ENCODE measurements at regions not wholly inside any gene's neighbourhood (a gene's known extent, or its start where the extent isn't known, plus 50 kb on each side); places are given as distances from the start of the nearest gene placed in this dataset.

- H3K27me3 ChIP-seq: no peaks in the 10 kb centered on the region
- 74% methylated on average over 10 of the region's 10 CpGs for WGBS
- peak overlapping the region in 1 of 4 donors; percentile 42 for H3K27ac ChIP-seq (replicated peaks in 1 of 4)
- no peaks in the 10 kb centered on the region for H3K36me3 ChIP-seq
- peaks cover 30 to 77% (median 47%) of the 10 kb centered on the region in 4 donors for H3K4me1 ChIP-seq
- no peak for DNase-seq (ENCODE audit: extremely low spot score)
- no peak for TF ChIP-seq POLR2A (IDR thresholded peaks at IDR 0.05; ENCODE audit: low read depth)
- peak in 1 of 2 donors; percentile 34 for TF ChIP-seq POLR2AphosphoS5 (IDR thresholded peaks at IDR 0.05)
- TF ChIP-seq CTCF (IDR thresholded peaks at IDR 0.05): peak in 1 of 3 experiments; percentile 3
- intact Hi-C loops (cut with DNase I): no loop called here
- H3K4me3 ChIP-seq: no peak overlapping the region
- no peaks in the 10 kb centered on the region for H3K9me3 ChIP-seq
Observed at GRCh38 chr12:123085730-123086487, 65.0 kb downstream of the PITPNM2 start.

GRCh38 chr12:123085066-123085465 lies 65.8 kb downstream of the PITPNM2 start:
- H3K4me1 ChIP-seq: peaks cover 30 to 77% (median 47%) of the 10 kb centered on the region in 4 donors
- no peaks in the 10 kb centered on the region for H3K36me3 ChIP-seq
- H3K9me3 ChIP-seq: no peaks in the 10 kb centered on the region
- 95% methylated on average over 4 of the region's 5 CpGs for WGBS
- H3K4me3 ChIP-seq: no peak overlapping the region
- TF ChIP-seq POLR2A (IDR thresholded peaks at IDR 0.05; ENCODE audit: low read depth) (no peak), EP300 (IDR thresholded peaks at IDR 0.05) (no peak), POLR2AphosphoS5 (IDR thresholded peaks at IDR 0.05) (no peak), CTCF (IDR thresholded peaks at IDR 0.05) (no peak)
- DNase-seq (ENCODE audit: extremely low spot score): no peak
- H3K27ac ChIP-seq (replicated peaks in 1 of 4): no peak overlapping the region
- H3K27me3 ChIP-seq: no peaks in the 10 kb centered on the region
- intact Hi-C loops (cut with DNase I): no loop called here

- Histone ChIP-seq H3K4me1 (peaks cover 30 to 66% (median 45%) of the 10 kb centered on the region in 4 donors), H3K27ac (replicated peaks in 1 of 4) (no peak overlapping the region)
- 35% methylated on average over 9 of the region's 11 CpGs for WGBS
Observed at GRCh38 chr12:123083661-123084571, 67.0 kb downstream of the PITPNM2 start.

GRCh38 chr12:123080634-123081033 lies 70.3 kb downstream of the PITPNM2 start:
- no peaks in the 10 kb centered on the region for H3K9me3 ChIP-seq
- no peak for DNase-seq (ENCODE audit: extremely low spot score)
- H3K27me3 ChIP-seq: no peaks in the 10 kb centered on the region
- H3K27ac ChIP-seq (replicated peaks in 1 of 4): no peak overlapping the region
- intact Hi-C loops (cut with DNase I): no loop called here
- WGBS: 91% methylated on average over 4 of the region's 4 CpGs
- H3K4me3 ChIP-seq: no peak overlapping the region
- no peaks in the 10 kb centered on the region for H3K36me3 ChIP-seq
- H3K4me1 ChIP-seq: peaks cover 47 to 76% (median 57%) of the 10 kb centered on the region in 4 donors
- TF ChIP-seq POLR2A (IDR thresholded peaks at IDR 0.05; ENCODE audit: low read depth): no peak
- TF ChIP-seq POLR2AphosphoS5 (IDR thresholded peaks at IDR 0.05): no peak
- TF ChIP-seq EP300 (IDR thresholded peaks at IDR 0.05): no peak
- no peak for TF ChIP-seq CTCF (IDR thresholded peaks at IDR 0.05)

More at GRCh38 chr12:123083661-123084571, 67.0 kb downstream of the PITPNM2 start:
- H3K9me3 ChIP-seq: no peaks in the 10 kb centered on the region
- intact Hi-C loops (cut with DNase I): no loop called here
- no peak for DNase-seq (ENCODE audit: extremely low spot score)
- no peak for TF ChIP-seq POLR2AphosphoS5 (IDR thresholded peaks at IDR 0.05)
- no peak overlapping the region for H3K4me3 ChIP-seq
- no peaks in the 10 kb centered on the region for H3K36me3 ChIP-seq
- no peaks in the 10 kb centered on the region for H3K27me3 ChIP-seq

GRCh38 chr12:123078531-123079155 lies 72.2 kb downstream of the PITPNM2 start:
- no peak overlapping the region for H3K4me3 ChIP-seq
- no peaks in the 10 kb centered on the region for H3K27me3 ChIP-seq
- H3K27ac ChIP-seq (replicated peaks in 1 of 4): no peak overlapping the region
- no peak for TF ChIP-seq POLR2A (IDR thresholded peaks at IDR 0.05; ENCODE audit: low read depth)
- TF ChIP-seq POLR2AphosphoS5 (IDR thresholded peaks at IDR 0.05): no peak
- no peak for TF ChIP-seq EP300 (IDR thresholded peaks at IDR 0.05)
- no peak for TF ChIP-seq CTCF (IDR thresholded peaks at IDR 0.05)
- peaks cover 39 to 76% (median 56%) of the 10 kb centered on the region in 4 donors for H3K4me1 ChIP-seq
- no peaks in the 10 kb centered on the region for H3K9me3 ChIP-seq
- no peaks in the 10 kb centered on the region for H3K36me3 ChIP-seq
- DNase-seq (ENCODE audit: extremely low spot score): no peak
- WGBS: 83% methylated on average over 10 of the region's 13 CpGs
- intact Hi-C loops (cut with DNase I): no loop called here

Measured in esophagus muscularis mucosa (tissue), 4 donors.